GM23248 (cell line): ENCODE measurements at regions not wholly inside any gene's neighbourhood (a gene's known extent, or its start where the extent isn't known, plus 50 kb on each side); places are given as distances from the start of the nearest gene placed in this dataset.

Experiments used
- EZH2 ChIP-seq: fragments of 200-600 bp; sonication (generic); IDR thresholded peaks from 2 replicates; pipeline ENCODE4 v1.6.1; 2018; ENCODE audit warnings: antibody characterized with exemption, mild to moderate bottlenecking; ENCODE audit not compliant: insufficient read depth, poor library complexity, severe bottlenecking
- EZH2phosphoT487 ChIP-seq: fragments of 200-600 bp; sonication (generic); IDR thresholded peaks from 2 replicates; pipeline ENCODE4 v1.6.1; 2018; ENCODE audit warnings: antibody characterized with exemption, moderate library complexity, mild to moderate bottlenecking, low read depth; ENCODE audit not compliant: insufficient read depth

- no peak for TF ChIP-seq EZH2
- no peak for TF ChIP-seq EZH2phosphoT487
Observed at GRCh38 chr2:195364015-195364965, 292.7 kb upstream of the SLC39A10 start.
